ENCODE measurements at regions not wholly inside any gene's neighbourhood (a gene's known extent, or its start where the extent isn't known, plus 50 kb on each side); places are given as distances from the start of the nearest gene placed in this dataset.

DNA sequence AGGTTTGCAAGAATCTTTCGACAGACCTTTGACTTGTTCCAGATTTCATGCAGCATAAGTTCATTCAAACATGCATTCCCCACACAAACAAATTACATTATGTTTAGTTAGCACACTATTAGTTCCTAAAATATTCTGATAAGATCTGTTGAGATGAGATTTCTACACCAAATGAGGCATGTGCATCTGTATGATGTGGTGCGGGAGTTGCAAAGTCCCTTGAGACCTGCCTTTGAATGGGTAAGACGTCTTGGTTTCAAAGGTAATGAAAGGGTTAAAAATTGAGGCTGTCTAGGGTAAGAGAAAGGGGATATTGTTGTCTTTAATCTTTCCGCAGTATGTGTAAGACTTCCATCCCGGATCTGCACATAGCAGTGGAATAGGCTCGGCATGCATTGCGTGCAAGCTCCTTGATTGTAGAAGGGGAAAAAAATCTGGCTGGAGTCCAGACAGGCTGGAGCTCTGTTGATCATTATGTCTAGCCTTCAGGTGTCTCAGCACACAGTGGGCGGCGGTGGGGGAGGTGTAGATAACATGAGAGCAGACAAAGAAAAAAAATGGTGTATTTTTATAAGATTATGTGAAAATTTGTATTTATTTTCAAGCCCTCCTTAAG lies 296.6 kb downstream of the PTPRC start (continued):
- TF ChIP-seq, protein P1, sequence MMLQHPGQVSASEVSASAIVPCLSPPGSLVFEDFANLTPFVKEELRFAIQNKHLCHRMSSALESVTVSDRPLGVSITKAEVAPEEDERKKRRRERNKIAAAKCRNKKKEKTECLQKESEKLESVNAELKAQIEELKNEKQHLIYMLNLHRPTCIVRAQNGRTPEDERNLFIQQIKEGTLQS (IDR thresholded peaks at IDR 0.05; ENCODE audit: borderline replicate concordance, extremely low read depth, low read depth, low read length), result no peak
- TF ChIP-seq KDM1A (IDR thresholded peaks at IDR 0.05; ENCODE audit: borderline replicate concordance), result no peak
- TF ChIP-seq STAT3 (IDR thresholded peaks at IDR 0.05; ENCODE audit: low read depth, low read length), result no peak
- TF ChIP-seq, protein P2, sequence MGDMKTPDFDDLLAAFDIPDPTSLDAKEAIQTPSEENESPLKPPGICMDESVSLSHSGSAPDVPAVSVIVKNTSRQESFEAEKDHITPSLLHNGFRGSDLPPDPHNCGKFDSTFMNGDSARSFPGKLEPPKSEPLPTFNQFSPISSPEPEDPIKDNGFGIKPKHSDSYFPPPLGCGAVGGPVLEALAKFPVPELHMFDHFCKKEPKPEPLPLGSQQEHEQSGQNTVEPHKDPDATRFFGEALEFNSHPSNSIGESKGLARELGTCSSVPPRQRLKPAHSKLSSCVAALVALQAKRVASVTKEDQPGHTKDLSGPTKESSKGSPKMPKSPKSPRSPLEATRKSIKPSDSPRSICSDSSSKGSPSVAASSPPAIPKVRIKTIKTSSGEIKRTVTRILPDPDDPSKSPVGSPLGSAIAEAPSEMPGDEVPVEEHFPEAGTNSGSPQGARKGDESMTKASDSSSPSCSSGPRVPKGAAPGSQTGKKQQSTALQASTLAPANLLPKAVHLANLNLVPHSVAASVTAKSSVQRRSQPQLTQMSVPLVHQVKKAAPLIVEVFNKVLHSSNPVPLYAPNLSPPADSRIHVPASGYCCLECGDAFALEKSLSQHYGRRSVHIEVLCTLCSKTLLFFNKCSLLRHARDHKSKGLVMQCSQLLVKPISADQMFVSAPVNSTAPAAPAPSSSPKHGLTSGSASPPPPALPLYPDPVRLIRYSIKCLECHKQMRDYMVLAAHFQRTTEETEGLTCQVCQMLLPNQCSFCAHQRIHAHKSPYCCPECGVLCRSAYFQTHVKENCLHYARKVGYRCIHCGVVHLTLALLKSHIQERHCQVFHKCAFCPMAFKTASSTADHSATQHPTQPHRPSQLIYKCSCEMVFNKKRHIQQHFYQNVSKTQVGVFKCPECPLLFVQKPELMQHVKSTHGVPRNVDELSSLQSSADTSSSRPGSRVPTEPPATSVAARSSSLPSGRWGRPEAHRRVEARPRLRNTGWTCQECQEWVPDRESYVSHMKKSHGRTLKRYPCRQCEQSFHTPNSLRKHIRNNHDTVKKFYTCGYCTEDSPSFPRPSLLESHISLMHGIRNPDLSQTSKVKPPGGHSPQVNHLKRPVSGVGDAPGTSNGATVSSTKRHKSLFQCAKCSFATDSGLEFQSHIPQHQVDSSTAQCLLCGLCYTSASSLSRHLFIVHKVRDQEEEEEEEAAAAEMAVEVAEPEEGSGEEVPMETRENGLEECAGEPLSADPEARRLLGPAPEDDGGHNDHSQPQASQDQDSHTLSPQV (IDR thresholded peaks at IDR 0.05), result no peak
- TF ChIP-seq SMAD5 (IDR thresholded peaks at IDR 0.05; ENCODE audit: low read depth), result peak; percentile 53; the same call in 1 of the 2 replicates
- TF ChIP-seq DPF2 (IDR thresholded peaks at IDR 0.05), result peak; percentile 64
- TF ChIP-seq POU2F2 (IDR thresholded peaks at IDR 0.05; ENCODE audit: borderline replicate concordance, low read depth, low read length), result peak; percentile 51; the same call in 1 of the 3 replicates
- TF ChIP-seq MEF2B (IDR thresholded peaks at IDR 0.05; ENCODE audit: partially characterized antibody, poor library complexity, severe bottlenecking), result peak; percentile 96
- no peak for TF ChIP-seq SPI1 (IDR thresholded peaks at IDR 0.05; ENCODE audit: borderline replicate concordance, insufficient read depth, low read depth, low read length)
- no peak for TF ChIP-seq ZNF622 (IDR thresholded peaks at IDR 0.05)
- TF ChIP-seq, protein P3, sequence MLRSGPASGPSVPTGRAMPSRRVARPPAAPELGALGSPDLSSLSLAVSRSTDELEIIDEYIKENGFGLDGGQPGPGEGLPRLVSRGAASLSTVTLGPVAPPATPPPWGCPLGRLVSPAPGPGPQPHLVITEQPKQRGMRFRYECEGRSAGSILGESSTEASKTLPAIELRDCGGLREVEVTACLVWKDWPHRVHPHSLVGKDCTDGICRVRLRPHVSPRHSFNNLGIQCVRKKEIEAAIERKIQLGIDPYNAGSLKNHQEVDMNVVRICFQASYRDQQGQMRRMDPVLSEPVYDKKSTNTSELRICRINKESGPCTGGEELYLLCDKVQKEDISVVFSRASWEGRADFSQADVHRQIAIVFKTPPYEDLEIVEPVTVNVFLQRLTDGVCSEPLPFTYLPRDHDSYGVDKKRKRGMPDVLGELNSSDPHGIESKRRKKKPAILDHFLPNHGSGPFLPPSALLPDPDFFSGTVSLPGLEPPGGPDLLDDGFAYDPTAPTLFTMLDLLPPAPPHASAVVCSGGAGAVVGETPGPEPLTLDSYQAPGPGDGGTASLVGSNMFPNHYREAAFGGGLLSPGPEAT (IDR thresholded peaks at IDR 0.05; ENCODE audit: low read depth), result peak; percentile 58; the same call in 1 of the 2 replicates
- TF ChIP-seq ZBED1 (IDR thresholded peaks at IDR 0.05; ENCODE audit: borderline replicate concordance), result 0 out of 2 replicates have a peak, but pooled peaks have one; percentile 40
- TF ChIP-seq BRCA1 (IDR thresholded peaks at IDR 0.05; ENCODE audit: low read depth, low read length), result no peak
- peak; percentile 58; the same call in 1 of the 2 replicates for TF ChIP-seq IKZF1 (conservative IDR thresholded peaks at IDR 0.05)
- 0 out of 2 replicates have a peak, but pooled peaks have one; percentile 15 for TF ChIP-seq RCOR1 (conservative IDR thresholded peaks at IDR 0.05; ENCODE audit: low read depth, low read length)
- TF ChIP-seq SP1 (IDR thresholded peaks at IDR 0.05; ENCODE audit: low read depth, low read length), result no peak
- TF ChIP-seq, protein P4, sequence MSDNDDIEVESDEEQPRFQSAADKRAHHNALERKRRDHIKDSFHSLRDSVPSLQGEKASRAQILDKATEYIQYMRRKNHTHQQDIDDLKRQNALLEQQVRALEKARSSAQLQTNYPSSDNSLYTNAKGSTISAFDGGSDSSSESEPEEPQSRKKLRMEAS (IDR thresholded peaks at IDR 0.05; ENCODE audit: low read depth, low read length), result no peak
- no peak for TF ChIP-seq SMARCA5 (IDR thresholded peaks at IDR 0.05)
- no peak for TF ChIP-seq HDAC2 (IDR thresholded peaks at IDR 0.05)
- TF ChIP-seq EZH2 (IDR thresholded peaks at IDR 0.05; ENCODE audit: borderline replicate concordance, control insufficient read depth, low read depth, low read length), result no peak
- no peak for TF ChIP-seq RAD51 (IDR thresholded peaks at IDR 0.05)
- TF ChIP-seq CHD2 (IDR thresholded peaks at IDR 0.05; ENCODE audit: borderline replicate concordance, low read depth, low read length), result peak; percentile 65; the same call in 1 of the 2 replicates
- TF ChIP-seq ZNF217 (IDR thresholded peaks at IDR 0.05), result no peak
- 0 out of 2 replicates have a peak, but pooled peaks have one; percentile 25 for TF ChIP-seq BCL11A (IDR thresholded peaks at IDR 0.05; ENCODE audit: low read depth, low read length)
- TF ChIP-seq TCF12 (IDR thresholded peaks at IDR 0.05; ENCODE audit: low read depth, low read length), result peak; percentile 44; the same call in 1 of the 2 replicates
